Suprapubic skin (tissue), 4 donors: ENCODE measurements at regions not wholly inside any gene's neighbourhood (a gene's known extent, or its start where the extent isn't known, plus 50 kb on each side); places are given as distances from the start of the nearest gene placed in this dataset.

Experiments used
- CTCF ChIP-seq, 2 donors: fragments of 200-600 bp in 1 of 2; fragments of 450-650 bp in 1 of 2; sonication (generic) in 1 of 2; IDR thresholded peaks; one replicate each; pipeline ENCODE4 v1.5.1; 2016 to 2019; ENCODE audit warnings: antibody characterized with exemption in 2 of 2, mild to moderate bottlenecking in 1 of 2, moderate library complexity in 1 of 2
- EP300 ChIP-seq: sonication (generic); formaldehyde crosslinking; IDR thresholded peaks from one replicate; pipeline ENCODE4 v1.6.1; 2017; ENCODE audit warnings: antibody characterized with exemption
- POLR2A ChIP-seq, 2 donors: fragments of 450-650 bp; IDR thresholded peaks; one replicate each; pipeline ENCODE4 v1.6.1; 2017; ENCODE audit warnings: antibody characterized with exemption in 2 of 2, mild to moderate bottlenecking in 2 of 2, moderate library complexity in 2 of 2
- POLR2AphosphoS5 ChIP-seq, 3 donors: sonication (generic); formaldehyde crosslinking; IDR thresholded peaks; one replicate each; pipeline ENCODE4 v1.6.1; 2017; ENCODE audit warnings: antibody characterized with exemption in 3 of 3

GRCh38 chr12:68465227-68465626 lies 133.1 kb upstream of the MDM1 start:
- TF ChIP-seq POLR2AphosphoS5 (IDR thresholded peaks at IDR 0.05), result no peak
- no peak for TF ChIP-seq CTCF (IDR thresholded peaks at IDR 0.05)
- TF ChIP-seq EP300, result no peak
- no peak for TF ChIP-seq POLR2A (IDR thresholded peaks at IDR 0.05)
